IMR-90 (cell line): ENCODE measurements at regions not wholly inside any gene's neighbourhood (a gene's known extent, or its start where the extent isn't known, plus 50 kb on each side); places are given as distances from the start of the nearest gene placed in this dataset.

Experiments
- ATAC-seq: fragments of 200-7000 bp; cut with Tn5 transposase; 2 replicates; pipeline ENCODE4 v1.9.1; 2020; ENCODE audit warnings: low read depth, mild to moderate bottlenecking, moderate library complexity
- BruUV-seq: library from RNA; stranded (reverse); fragments of 400-500 nt; replicated peaks from 2 replicates; lab custom pipeline; 2021; lab: Mats Ljungman, UMichigan
- CTCF ChIA-PET: fragments of 300-600 bp; formaldehyde crosslinking; extraction: SDS; loops from one replicate; lab custom pipeline; 2021; ENCODE audit warnings: antibody characterized with exemption; lab: Yijun Ruan, JAX
- POLR2A ChIA-PET: fragments of 300-600 bp; sonication (Branson Sonifier 250); formaldehyde crosslinking; loops from one replicate; lab custom pipeline; 2022; ENCODE audit warnings: antibody characterized with exemption; ENCODE audit not compliant: unreplicated experiment; lab: Charles Lee
- DNase-seq: peaks from one replicate; pipeline ENCODE4 v3.0.0; 2013
- H2AFZ ChIP-seq: replicated peaks from 2 replicates; pipeline ENCODE3; 2013; ENCODE audit warnings: low read length, mild to moderate bottlenecking; ENCODE audit not compliant: poor library complexity
- H2AK5ac ChIP-seq: 2 replicates; pipeline ENCODE4 v1.6.1; 2013; ENCODE audit warnings: low read depth, low read length, inconsistent platforms
- H2AK9ac ChIP-seq: replicated peaks from 2 replicates; pipeline ENCODE3; 2013; ENCODE audit warnings: mild to moderate bottlenecking, low read depth, low read length, moderate library complexity; ENCODE audit not compliant: poor library complexity
- H2BK120ac ChIP-seq: 2 replicates; pipeline ENCODE4 v1.6.1; 2013; ENCODE audit warnings: low read depth, low read length, inconsistent platforms
- H2BK15ac ChIP-seq: 3 replicates; pipeline ENCODE4 v1.6.1; 2013; ENCODE audit warnings: low read depth, low read length, inconsistent platforms
- H2BK20ac ChIP-seq: 2 replicates; pipeline ENCODE4 v1.6.1; 2013; ENCODE audit warnings: low read depth, mild to moderate bottlenecking, inconsistent platforms, low read length, moderate library complexity
- H2BK5ac ChIP-seq: 2 replicates; pipeline ENCODE4 v1.6.1; 2013; ENCODE audit warnings: mild to moderate bottlenecking, low read depth, low read length, inconsistent platforms; ENCODE audit not compliant: poor library complexity, severe bottlenecking
- H3K14ac ChIP-seq: replicated peaks from 2 replicates; pipeline ENCODE4 v1.6.1; 2013; ENCODE audit warnings: low read depth, low read length, inconsistent platforms
- H3K18ac ChIP-seq: 2 replicates; pipeline ENCODE4 v1.6.1; 2013; ENCODE audit warnings: low read depth, low read length, control low read depth
- H3K23ac ChIP-seq: 2 replicates; pipeline ENCODE4 v1.6.1; 2013; ENCODE audit warnings: low read depth, low read length, inconsistent platforms
- H3K27ac ChIP-seq: 2 replicates; pipeline ENCODE4 v1.5.1; 2013; ENCODE audit warnings: mild to moderate bottlenecking, control low read depth, low read length; ENCODE audit not compliant: insufficient read depth
- H3K27me3 ChIP-seq: 2 replicates; pipeline ENCODE4 v1.6.1; 2013; ENCODE audit warnings: low read length; ENCODE audit not compliant: control insufficient read depth, insufficient read depth
- H3K36me3 ChIP-seq: 2 replicates; pipeline ENCODE4 v1.6.1; 2013; ENCODE audit warnings: low read length, mixed read lengths; ENCODE audit not compliant: control insufficient read depth, insufficient read depth
- H3K4ac ChIP-seq: 2 replicates; pipeline ENCODE4 v1.6.1; 2013; ENCODE audit warnings: low read depth, low read length, inconsistent platforms
- H3K4me1 ChIP-seq: 2 replicates; pipeline ENCODE4 v1.6.1; 2013; ENCODE audit warnings: low read length, mixed read lengths; ENCODE audit not compliant: control insufficient read depth, insufficient read depth
- H3K4me2 ChIP-seq: 2 replicates; pipeline ENCODE4 v1.6.1; 2013; ENCODE audit warnings: low read depth, mild to moderate bottlenecking, control low read depth, low read length, moderate library complexity
- H3K4me3 ChIP-seq: 2 replicates; pipeline ENCODE4 v1.5.1; 2013; ENCODE audit warnings: low read depth, mild to moderate bottlenecking, control low read depth, low read length, moderate library complexity; ENCODE audit not compliant: insufficient read depth
- H3K56ac ChIP-seq: 2 replicates; pipeline ENCODE4 v1.6.1; 2013; ENCODE audit warnings: low read length, inconsistent platforms; ENCODE audit not compliant: insufficient read depth; ENCODE audit errors: extremely low read depth
- H3K79me1 ChIP-seq, 2 experiments: 2 replicates each; pipeline ENCODE4 v1.6.1; 2013; ENCODE audit warnings: low read length in 2 of 2, inconsistent platforms in 1 of 2, low read depth in 1 of 2
- H3K9ac ChIP-seq: 2 replicates; pipeline ENCODE4 v1.6.1; 2013; ENCODE audit warnings: low read depth, low read length, control low read depth
- H3K9me1 ChIP-seq: 2 replicates; pipeline ENCODE4 v1.6.1; 2013; ENCODE audit warnings: low read length, inconsistent platforms; ENCODE audit not compliant: insufficient read depth
- H3K9me3 ChIP-seq: 2 replicates; pipeline ENCODE4 v1.6.1; 2013; ENCODE audit warnings: low read length; ENCODE audit not compliant: control insufficient read depth, insufficient read depth
- H4K20me1 ChIP-seq: 2 replicates; pipeline ENCODE4 v1.6.1; 2013; ENCODE audit warnings: low read length, inconsistent platforms; ENCODE audit not compliant: insufficient read depth
- H4K5ac ChIP-seq: 2 replicates; pipeline ENCODE4 v1.6.1; 2013; ENCODE audit warnings: mild to moderate bottlenecking, low read depth, low read length, control low read depth
- H4K8ac ChIP-seq, 2 experiments: 2 replicates each; pipeline ENCODE4 v1.6.1; 2013; ENCODE audit warnings: low read depth in 2 of 2, low read length in 2 of 2, control low read depth in 1 of 2, inconsistent platforms in 1 of 2
- H4K91ac ChIP-seq: 2 replicates; pipeline ENCODE4 v1.6.1; 2013; ENCODE audit warnings: low read depth, low read length, inconsistent platforms; ENCODE audit not compliant: insufficient read depth
- CEBPB ChIP-seq: IDR thresholded peaks from 2 replicates; pipeline ENCODE4 v1.6.1; 2012; ENCODE audit warnings: low read depth, low read length, improper control_type of control experiment
- POLR2A ChIP-seq: IDR thresholded peaks from 2 replicates; pipeline ENCODE4 v1.6.1; 2012; ENCODE audit warnings: mild to moderate bottlenecking, low read depth, low read length
- RFX5 ChIP-seq: IDR thresholded peaks from 2 replicates; pipeline ENCODE4 v1.8.0; 2012; ENCODE audit warnings: low read depth, mild to moderate bottlenecking, low read length, moderate library complexity
- WGBS, 2 experiments: methylation state at CpG; one replicate each; pipeline versions ENCODE4 v1.1.5 to v1.1.7; 2013; ENCODE audit warnings: missing lambda C conversion rate in 2 of 2; ENCODE audit not compliant: insufficient read length in 1 of 2; ENCODE audit errors: extremely low coverage in 2 of 2; 5-methylcytosine and 5-hydroxymethylcytosine counted together
- dilution Hi-C: fragments of 300-500 bp; cut with HindIII; formaldehyde crosslinking; loops from one replicate; pipeline ENCODE4 v1.14.3; 2018; ENCODE audit warnings: low sequenced_read_pairs; ENCODE audit not compliant: unreplicated experiment
- in situ Hi-C: fragments of 300-500 bp; cut with MboI; formaldehyde crosslinking; loops from 3 replicates; pipeline ENCODE4 v1.14.3; 2019; ENCODE audit warnings: low sequenced_read_pairs, inconsistent platforms, mixed read lengths
- intact Hi-C: fragments of 100-400 bp; cut with micrococcal nuclease; formaldehyde crosslinking; loops from 2 replicates; pipeline ENCODE4 v1.10.0; 2022

DNA sequence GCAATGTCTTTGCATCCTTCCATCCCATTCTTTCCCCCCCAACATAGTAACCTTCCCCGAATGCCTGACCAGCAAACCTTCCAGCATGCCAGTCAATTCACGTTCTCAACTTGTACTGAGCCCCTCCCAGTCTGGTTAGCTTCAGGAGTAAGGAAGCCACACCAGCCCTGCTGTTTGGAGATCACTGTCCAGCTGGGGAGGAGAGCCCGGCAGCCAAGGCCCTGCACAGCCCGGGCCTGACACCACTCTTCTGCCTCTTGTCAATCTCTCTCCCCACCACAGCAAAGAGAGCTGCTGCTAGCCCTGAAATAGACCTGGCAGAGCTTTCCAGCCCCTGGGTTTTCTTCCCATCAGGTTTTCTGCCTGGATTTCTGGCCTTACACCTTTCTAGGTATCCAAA, 185.8 kb upstream of the ID2 start:
- no peak overlapping the region for H4K5ac ChIP-seq
- no peak for ATAC-seq
- no peak overlapping the region for H4K8ac ChIP-seq
- no CpG with 5 or more reads among the region's 4 CpGs for WGBS, 2 experiments
- no peak overlapping the region for H3K18ac ChIP-seq
- H3K27me3 ChIP-seq = peaks cover 3% of the 10 kb centered on the region
- no peaks in the 10 kb centered on the region for H3K79me1 ChIP-seq
- ChIA-PET POLR2A (interaction anchor here (0.6 kb wide), 1 partner anchor 186 kb away, joined by 3 read pairs; the partner anchor contains the start of gene ID2), CTCF (no interaction called here)
- no peaks in the 10 kb centered on the region for H4K20me1 ChIP-seq
- H2BK5ac ChIP-seq = no peak overlapping the region
- H3K9me3 ChIP-seq = no peaks in the 10 kb centered on the region
- dilution Hi-C loops (no loop called here), in situ Hi-C loops (no loop called here), intact Hi-C loops (no loop called here)
- no peak overlapping the region for H3K27ac ChIP-seq
- no peak overlapping the region for H3K4me2 ChIP-seq
- no peak overlapping the region for H2BK120ac ChIP-seq
- no peak overlapping the region for H2BK20ac ChIP-seq
- H2AK9ac ChIP-seq = no peak overlapping the region
- no peak overlapping the region for H2AK5ac ChIP-seq
- no peak overlapping the region for H2AFZ ChIP-seq
- H3K23ac ChIP-seq = no peak overlapping the region
- H3K9ac ChIP-seq = no peak overlapping the region
- no peak overlapping the region for H3K4ac ChIP-seq
- no peak overlapping the region for H3K56ac ChIP-seq
- H3K14ac ChIP-seq = no peak overlapping the region
- no peak for DNase-seq
- H2BK15ac ChIP-seq = no peak overlapping the region
- H4K91ac ChIP-seq = no peak overlapping the region
- no peaks in the 10 kb centered on the region for H3K9me1 ChIP-seq
- TF ChIP-seq POLR2A (no peak), RFX5 (no peak), CEBPB (no peak)
- no peaks in the 10 kb centered on the region; the same call in 1 of the 2 replicates for H3K4me1 ChIP-seq
- H3K36me3 ChIP-seq = no peaks in the 10 kb centered on the region
- BruUV-seq = no TSS peak
- H3K4me3 ChIP-seq = no peak overlapping the region
